DND-41 (cell line): ENCODE measurements at regions not wholly inside any gene's neighbourhood (a gene's known extent, or its start where the extent isn't known, plus 50 kb on each side); places are given as distances from the start of the nearest gene placed in this dataset.

ENCODE experiments used
- ATAC-seq: fragments of 200-7000 bp; cut with Tn5 transposase; 3 replicates; pipeline ENCODE4 v1.9.1; 2021; ENCODE audit warnings: low read depth; ENCODE audit not compliant: insufficient read depth
- DNase-seq: peaks from one replicate; pipeline ENCODE4 v3.0.0-alpha.2; 2020
- H2AFZ ChIP-seq: 2 replicates; pipeline ENCODE4 v1.6.0; 2012; ENCODE audit warnings: low read depth, low read length
- H3K27ac ChIP-seq: 2 replicates; pipeline ENCODE4 v1.5.1; 2012; ENCODE audit warnings: low read length, inconsistent platforms
- H3K27me3 ChIP-seq: fragments of 200-600 bp; sonication (generic); 2 replicates; pipeline ENCODE4 v1.6.0; 2012; ENCODE audit warnings: low read length, mild to moderate bottlenecking, inconsistent platforms; ENCODE audit not compliant: insufficient read depth, poor library complexity
- H3K36me3 ChIP-seq: 2 replicates; pipeline ENCODE4 v1.5.1; 2012; ENCODE audit warnings: low read length, inconsistent platforms; ENCODE audit not compliant: insufficient read depth
- H3K4me1 ChIP-seq: 2 replicates; pipeline ENCODE4 v1.5.1; 2012; ENCODE audit warnings: mild to moderate bottlenecking, low read length; ENCODE audit not compliant: insufficient read depth
- H3K4me2 ChIP-seq: 2 replicates; pipeline ENCODE4 v1.6.0; 2012; ENCODE audit warnings: mild to moderate bottlenecking, moderate library complexity, low read length, inconsistent platforms; ENCODE audit not compliant: insufficient read depth
- H3K4me3 ChIP-seq, 2 experiments: fragments of 200-600 bp in 1 of 2; shearing (Covaris generic) in 1 of 2; 2 replicates each; pipeline ENCODE4 v1.5.1; 2012 to 2016; ENCODE audit warnings: inconsistent platforms in 2 of 2, low read length in 2 of 2, mild to moderate bottlenecking in 2 of 2, low read depth in 1 of 2, moderate library complexity in 1 of 2
- H3K79me2 ChIP-seq: 2 replicates; pipeline ENCODE4 v1.6.0; 2012; ENCODE audit warnings: low read length, inconsistent platforms; ENCODE audit not compliant: insufficient read depth
- H3K9ac ChIP-seq: 2 replicates; pipeline ENCODE4 v1.6.0; 2012; ENCODE audit warnings: low read depth, mild to moderate bottlenecking, inconsistent platforms, low read length, moderate library complexity
- H3K9me3 ChIP-seq: 2 replicates; pipeline ENCODE4 v1.5.1; 2012; ENCODE audit warnings: low read length, moderate library complexity, mild to moderate bottlenecking, inconsistent platforms; ENCODE audit not compliant: insufficient read depth, severe bottlenecking
- H4K20me1 ChIP-seq: 2 replicates; pipeline ENCODE4 v1.6.0; 2012; ENCODE audit warnings: low read length; ENCODE audit not compliant: insufficient read depth
- CTCF ChIP-seq: IDR thresholded peaks from 2 replicates; pipeline ENCODE4 v1.5.1; 2012; ENCODE audit warnings: borderline replicate concordance, low read length, moderate library complexity, mild to moderate bottlenecking; ENCODE audit not compliant: poor library complexity, severe bottlenecking; ENCODE audit errors: extremely low read depth
- EZH2 ChIP-seq: IDR thresholded peaks from 3 replicates; pipeline ENCODE4 v1.6.1; 2012; ENCODE audit warnings: borderline replicate concordance, low read depth, mild to moderate bottlenecking, moderate library complexity, low read length, inconsistent platforms; ENCODE audit not compliant: severe bottlenecking

DNA sequence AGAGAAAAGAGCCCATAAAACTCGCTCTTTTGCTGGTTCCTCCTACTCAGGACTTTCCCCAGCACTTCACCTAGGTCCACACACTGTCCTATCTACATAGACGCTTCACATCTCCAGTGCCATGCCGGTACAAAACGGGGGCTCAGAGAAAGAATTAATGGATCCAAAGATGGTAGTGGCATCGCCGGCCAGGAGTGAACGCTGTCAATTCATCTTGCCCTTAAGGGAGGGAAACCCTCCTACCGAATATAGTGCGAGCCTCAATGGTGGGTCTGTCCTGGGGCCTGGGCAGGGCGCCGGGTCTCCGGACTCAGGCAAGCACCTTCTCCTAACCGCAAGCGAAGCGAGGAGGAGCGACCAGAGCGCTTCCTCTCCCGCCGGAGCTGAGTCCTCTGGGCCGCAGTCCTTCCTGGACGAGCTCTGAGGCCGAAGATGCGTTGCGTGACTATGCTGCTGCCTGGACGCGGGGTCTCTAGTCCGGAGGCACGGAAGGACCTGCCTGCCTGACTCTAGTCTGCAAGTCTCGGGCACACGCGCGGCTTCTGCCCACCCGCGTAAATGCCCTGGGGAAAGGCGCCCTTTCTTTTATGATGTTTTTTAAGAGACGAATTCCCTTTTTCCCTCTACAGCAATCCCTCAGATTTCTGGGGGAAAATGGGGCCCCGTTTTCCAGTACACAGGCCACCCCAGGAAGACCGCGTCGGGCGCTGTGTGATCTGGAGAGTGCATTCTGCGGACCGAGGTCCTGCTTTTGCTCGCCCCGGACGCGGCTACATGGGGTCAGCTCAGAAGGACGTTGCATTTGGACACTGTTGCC is 100.1 kb upstream of the PRDM1 start:
- no peaks in the 10 kb centered on the region for H3K79me2 ChIP-seq
- no peak overlapping the region for H3K4me3 ChIP-seq
- no peaks in the 10 kb centered on the region for H3K36me3 ChIP-seq
- no peak for DNase-seq
- no peaks in the 10 kb centered on the region for H3K27me3 ChIP-seq
- no peak overlapping the region for H3K4me2 ChIP-seq
- no peak overlapping the region for H3K9ac ChIP-seq
- no peak for TF ChIP-seq EZH2
- no peak for TF ChIP-seq CTCF
- no peaks in the 10 kb centered on the region for H3K9me3 ChIP-seq
- H3K4me1 ChIP-seq, result peaks cover 14% of the 10 kb centered on the region
- no peaks in the 10 kb centered on the region for H4K20me1 ChIP-seq
- no peak for ATAC-seq
- no peak overlapping the region for H3K27ac ChIP-seq
- no peak overlapping the region for H2AFZ ChIP-seq

GRCh38 chr6:105985098-105985815 is 100.9 kb upstream of the PRDM1 start:
- no peak overlapping the region for H2AFZ ChIP-seq
- no peaks in the 10 kb centered on the region for H4K20me1 ChIP-seq
- no peak overlapping the region for H3K4me2 ChIP-seq
- no peaks in the 10 kb centered on the region for H3K36me3 ChIP-seq
- H3K9ac ChIP-seq, result no peak overlapping the region
- no peak overlapping the region for H3K4me3 ChIP-seq
- no peaks in the 10 kb centered on the region for H3K79me2 ChIP-seq
- H3K4me1 ChIP-seq, result peaks cover 11% of the 10 kb centered on the region
- DNase-seq (no peak), ATAC-seq (no peak)
- no peaks in the 10 kb centered on the region for H3K27me3 ChIP-seq
- TF ChIP-seq EZH2 (no peak), CTCF (no peak)
- H3K27ac ChIP-seq, result no peak overlapping the region
- no peaks in the 10 kb centered on the region for H3K9me3 ChIP-seq

GRCh38 chr6:105983763-105984162 is 102.4 kb upstream of the PRDM1 start:
- Histone ChIP-seq H3K9me3 (no peaks in the 10 kb centered on the region), H4K20me1 (no peaks in the 10 kb centered on the region), H3K4me3 (no peak overlapping the region), H3K4me1 (peaks cover 15% of the 10 kb centered on the region), H2AFZ (no peak overlapping the region), H3K27me3 (no peaks in the 10 kb centered on the region), H3K36me3 (no peaks in the 10 kb centered on the region), H3K9ac (no peak overlapping the region), H3K4me2 (no peak overlapping the region), H3K79me2 (no peaks in the 10 kb centered on the region), H3K27ac (no peak overlapping the region)
- DNase-seq (no peak), ATAC-seq (no peak)
- TF ChIP-seq EZH2, result no peak
- TF ChIP-seq CTCF, result no peak
